Testis (tissue), 2 donors: ENCODE measurements at regions not wholly inside any gene's neighbourhood (a gene's known extent, or its start where the extent isn't known, plus 50 kb on each side); places are given as distances from the start of the nearest gene placed in this dataset.

Source experiments
- DNase-seq: peaks from one replicate; pipeline ENCODE4 v3.0.0-alpha.2; 2019
- H3K27ac ChIP-seq, 2 donors: fragments of 200-600 bp; sonication (generic); one replicate each; pipeline ENCODE4 v1.5.1; 2019
- H3K27me3 ChIP-seq: fragments of 200-600 bp; sonication (generic); one replicate; pipeline ENCODE4 v1.5.1; 2019
- H3K36me3 ChIP-seq: fragments of 200-600 bp; sonication (generic); one replicate; pipeline ENCODE4 v1.5.1; 2017; ENCODE audit warnings: low read depth; ENCODE audit errors: missing control alignments
- H3K4me1 ChIP-seq: fragments of 200-600 bp; sonication (generic); one replicate; pipeline ENCODE4 v1.5.1; 2019
- H3K4me3 ChIP-seq, 2 donors: fragments of 200-600 bp; sonication (generic); one replicate each; pipeline ENCODE4 v1.5.1; 2017 to 2019
- H3K9me3 ChIP-seq: fragments of 200-600 bp; sonication (generic); one replicate; pipeline ENCODE4 v1.5.1; 2017
- CTCF ChIP-seq, 3 experiments: fragments of 450-650 bp in 2 of 3; fragments of 200-600 bp in 1 of 3; sonication (generic) in 1 of 3; IDR thresholded peaks; one replicate each; pipeline ENCODE4 v1.5.1; 2016 to 2019; ENCODE audit warnings: antibody characterized with exemption in 3 of 3, mild to moderate bottlenecking in 2 of 3, moderate library complexity in 1 of 3
- POLR2A ChIP-seq: fragments of 450-650 bp; IDR thresholded peaks from one replicate; pipeline ENCODE4 v1.6.1; 2017; ENCODE audit warnings: antibody characterized with exemption, mild to moderate bottlenecking, moderate library complexity
- WGBS, 2 donors: methylation state at CpG; one replicate each; pipeline ENCODE4 v1.1.5; 2018; 5-methylcytosine and 5-hydroxymethylcytosine counted together
- intact Hi-C: fragments of 100-400 bp; cut with DNase I; formaldehyde crosslinking; loops from one replicate; pipeline ENCODE4 v1.15.1; 2023; ENCODE audit warnings: low total_unique reads

GRCh38 chr21:36587388-36587787 is 107.5 kb upstream of the CLDN14 start:
- Histone ChIP-seq H3K4me1 (no peaks in the 10 kb centered on the region), H3K36me3 (no peaks in the 10 kb centered on the region), H3K9me3 (no peaks in the 10 kb centered on the region), H3K4me3 (no peak overlapping the region), H3K27ac (no peak overlapping the region), H3K27me3 (no peaks in the 10 kb centered on the region)
- TF ChIP-seq POLR2A (no peak), CTCF (IDR thresholded peaks at IDR 0.05) (no peak)
- intact Hi-C loops = no loop called here
- 75 to 81% methylated on average over 8 of the region's 8 CpGs for WGBS, 2 donors
- DNase-seq = no peak

GRCh38 chr21:36589352-36589971 is 109.5 kb upstream of the SIM2 start:
- H3K9me3 ChIP-seq = no peaks in the 10 kb centered on the region
- H3K27me3 ChIP-seq = no peaks in the 10 kb centered on the region
- H3K27ac ChIP-seq = no peak overlapping the region
- intact Hi-C loops = no loop called here
- no peak overlapping the region for H3K4me3 ChIP-seq
- H3K4me1 ChIP-seq = no peaks in the 10 kb centered on the region
- 23 to 62% methylated on average over 8 to 10 of the region's 10 CpGs for WGBS, 2 donors
- TF ChIP-seq CTCF (IDR thresholded peaks at IDR 0.05) = peak; percentile 8 to 52 (median 48)
- no peak for TF ChIP-seq POLR2A
- peak; percentile 61 for DNase-seq
- H3K36me3 ChIP-seq = no peaks in the 10 kb centered on the region

GRCh38 chr21:36591326-36591970 is 107.5 kb upstream of the SIM2 start:
- intact Hi-C loops = no loop called here
- no peaks in the 10 kb centered on the region for H3K4me1 ChIP-seq
- no peaks in the 10 kb centered on the region for H3K9me3 ChIP-seq
- no peak overlapping the region for H3K27ac ChIP-seq
- 68 to 77% methylated on average over 13 to 16 of the region's 16 CpGs for WGBS, 2 donors
- H3K36me3 ChIP-seq = no peaks in the 10 kb centered on the region
- H3K27me3 ChIP-seq = no peaks in the 10 kb centered on the region
- H3K4me3 ChIP-seq = no peak overlapping the region
- no peak for DNase-seq
- no peak for TF ChIP-seq CTCF (IDR thresholded peaks at IDR 0.05)
- TF ChIP-seq POLR2A = no peak

GRCh38 chr21:36596174-36596573 is 102.7 kb upstream of the SIM2 start:
- Histone ChIP-seq H3K27me3 (no peaks in the 10 kb centered on the region), H3K36me3 (no peaks in the 10 kb centered on the region), H3K4me1 (no peaks in the 10 kb centered on the region), H3K9me3 (no peaks in the 10 kb centered on the region), H3K27ac (no peak overlapping the region), H3K4me3 (no peak overlapping the region)
- no peak for DNase-seq
- intact Hi-C loops = no loop called here
- TF ChIP-seq CTCF (IDR thresholded peaks at IDR 0.05) (no peak), POLR2A (no peak)
- WGBS, 2 donors = 59 to 79% methylated on average over 2 of the region's 2 CpGs

GRCh38 chr21:36601362-36601761 is 97.6 kb upstream of the SIM2 start:
- 72 to 79% methylated on average over 3 of the region's 3 CpGs for WGBS, 2 donors
- H3K27me3 ChIP-seq = no peaks in the 10 kb centered on the region
- no peaks in the 10 kb centered on the region for H3K9me3 ChIP-seq
- no peak overlapping the region for H3K4me3 ChIP-seq
- H3K4me1 ChIP-seq = no peaks in the 10 kb centered on the region
- intact Hi-C loops = no loop called here
- H3K36me3 ChIP-seq = no peaks in the 10 kb centered on the region
- H3K27ac ChIP-seq = no peak overlapping the region
- DNase-seq = no peak
- TF ChIP-seq POLR2A = no peak
- TF ChIP-seq CTCF (IDR thresholded peaks at IDR 0.05) = no peak
